Skeletal muscle cell (primary cell): ENCODE measurements at regions not wholly inside any gene's neighbourhood (a gene's known extent, or its start where the extent isn't known, plus 50 kb on each side); places are given as distances from the start of the nearest gene placed in this dataset.

ENCODE experiments used
- DNase-seq: peaks from one replicate; pipeline ENCODE4 v3.0.0-alpha.2; 2010; ENCODE audit warnings: low read depth
- H3K4me3 ChIP-seq: 2 replicates; pipeline ENCODE4 v1.5.1; 2011; ENCODE audit warnings: low read depth, mild to moderate bottlenecking, control low read depth, low read length, moderate library complexity

DNA sequence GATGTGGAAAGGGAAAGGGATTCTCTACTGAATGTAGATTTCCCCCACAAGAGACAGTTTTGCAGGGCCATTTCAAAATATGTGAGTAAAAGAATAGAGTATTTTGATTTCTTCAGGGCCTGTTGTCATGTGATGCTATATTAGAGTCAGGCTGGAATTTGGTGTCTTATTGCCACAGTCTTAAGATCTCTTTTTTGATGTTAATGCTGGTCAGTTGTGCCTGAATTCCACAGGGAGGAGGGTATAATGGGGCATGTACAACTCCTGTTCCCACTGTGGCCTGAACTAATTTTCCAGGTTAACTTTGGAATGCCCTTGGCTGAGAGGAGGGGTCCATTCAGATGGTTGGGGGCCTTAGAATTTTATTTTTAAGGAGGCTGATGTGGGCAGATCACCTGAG is 111.0 kb upstream of the MAX start:
- DNase-seq, result no peak
- H3K4me3 ChIP-seq, result no peak overlapping the region

DNA sequence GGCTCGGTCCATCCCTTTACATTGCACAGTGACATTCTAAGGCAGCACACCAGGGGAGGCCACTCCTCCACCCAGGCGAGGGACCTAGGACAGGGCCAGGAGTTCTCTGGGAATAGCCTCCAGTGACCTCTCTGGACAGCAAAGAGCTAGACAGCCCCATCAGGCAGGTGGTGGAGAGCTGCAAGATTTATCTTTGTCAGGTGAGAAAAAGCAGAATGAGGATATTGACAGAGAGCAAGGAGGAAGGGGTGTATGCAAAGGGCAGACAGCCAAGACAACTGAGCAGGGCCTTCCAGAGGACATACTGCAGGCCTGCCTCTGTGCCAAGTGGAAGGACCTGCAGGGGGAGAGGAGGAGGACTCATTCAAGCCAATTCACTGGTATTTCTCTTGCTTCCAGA is 112.4 kb upstream of the MAX start:
- DNase-seq, result no peak
- no peak overlapping the region for H3K4me3 ChIP-seq

DNA sequence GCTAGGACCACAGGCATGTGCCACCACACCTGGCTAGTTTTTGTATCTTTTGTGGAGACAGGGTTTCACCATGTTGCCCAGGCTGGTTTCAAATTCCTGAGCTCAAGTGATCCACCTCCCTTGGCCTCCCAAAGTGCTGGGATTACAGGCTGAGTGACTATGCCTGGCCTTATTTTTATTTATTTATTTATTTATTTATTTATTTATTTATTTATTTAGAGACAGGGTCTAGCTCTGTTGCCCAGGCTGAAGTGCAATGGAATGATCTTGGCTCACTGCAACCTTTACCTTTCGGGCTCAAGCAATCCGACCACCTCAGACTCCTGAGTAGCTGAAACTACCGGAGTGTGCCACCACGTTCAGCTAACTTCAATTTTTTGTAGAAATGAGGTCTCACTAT is 117.0 kb upstream of the MAX start:
- H3K4me3 ChIP-seq, result no peak overlapping the region
- DNase-seq, result no peak

DNA sequence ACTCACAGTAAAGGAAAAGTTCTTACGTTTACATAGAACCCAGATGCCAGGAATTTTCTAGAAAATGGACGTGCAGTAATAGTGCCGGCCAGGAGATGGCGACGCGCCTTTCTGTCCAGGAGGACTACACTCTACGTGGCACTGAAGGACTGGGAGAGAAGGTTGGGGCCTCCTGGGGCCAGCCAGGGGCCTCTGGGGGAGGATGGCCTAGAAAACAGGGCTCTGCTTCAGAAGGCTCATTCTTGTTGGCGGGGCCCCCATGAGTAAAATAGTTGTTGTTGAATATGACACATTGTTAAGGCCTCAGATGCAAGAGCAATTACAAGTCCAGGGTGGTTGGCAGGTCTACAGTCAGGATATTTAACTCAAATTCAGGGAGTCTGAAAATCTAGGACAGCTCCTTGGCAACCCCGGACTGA is 120.1 kb upstream of the MAX start:
- DNase-seq, result no peak
- H3K4me3 ChIP-seq, result no peak overlapping the region

DNA sequence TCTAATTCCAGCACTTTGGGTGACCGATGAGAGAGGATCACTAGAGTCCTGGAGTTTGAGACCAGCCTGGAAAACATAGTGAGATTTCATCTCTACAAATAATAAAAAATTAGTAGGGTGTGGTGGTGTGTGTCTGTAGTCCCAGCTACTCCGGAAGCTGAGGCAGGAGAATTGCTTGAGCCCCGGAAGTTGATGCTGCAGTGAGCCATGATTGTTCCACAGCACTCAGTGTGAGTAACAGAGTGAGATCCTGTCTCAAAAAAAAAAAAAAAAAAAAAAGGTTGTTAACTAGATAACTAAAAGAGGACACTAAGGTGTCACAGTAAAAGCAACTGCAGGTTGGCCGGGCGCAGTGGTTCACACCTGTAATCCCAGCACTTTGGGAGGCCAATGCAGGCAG is 121.3 kb upstream of the MAX start:
- no peak overlapping the region for H3K4me3 ChIP-seq
- no peak for DNase-seq

DNA sequence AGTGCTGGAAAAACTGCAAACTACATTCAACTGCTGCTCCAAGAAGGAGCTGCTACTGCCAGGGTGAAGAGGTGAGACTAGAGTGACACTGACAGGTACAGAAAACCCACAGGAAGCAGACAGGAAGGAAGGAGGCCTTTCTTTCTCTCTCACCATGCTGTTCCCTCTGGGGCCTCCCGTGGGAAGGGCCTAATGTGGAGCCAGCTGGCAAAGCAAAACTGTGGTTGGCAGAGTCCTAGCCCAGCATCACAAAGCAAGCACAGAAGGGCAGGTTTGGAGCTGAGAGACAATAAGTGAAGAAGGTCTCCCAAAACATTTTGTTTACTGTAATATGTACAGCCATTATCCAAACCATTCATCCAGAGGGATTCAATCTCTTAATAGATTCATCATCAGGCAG is 122.5 kb upstream of the MAX start:
- no peak for DNase-seq

DNA sequence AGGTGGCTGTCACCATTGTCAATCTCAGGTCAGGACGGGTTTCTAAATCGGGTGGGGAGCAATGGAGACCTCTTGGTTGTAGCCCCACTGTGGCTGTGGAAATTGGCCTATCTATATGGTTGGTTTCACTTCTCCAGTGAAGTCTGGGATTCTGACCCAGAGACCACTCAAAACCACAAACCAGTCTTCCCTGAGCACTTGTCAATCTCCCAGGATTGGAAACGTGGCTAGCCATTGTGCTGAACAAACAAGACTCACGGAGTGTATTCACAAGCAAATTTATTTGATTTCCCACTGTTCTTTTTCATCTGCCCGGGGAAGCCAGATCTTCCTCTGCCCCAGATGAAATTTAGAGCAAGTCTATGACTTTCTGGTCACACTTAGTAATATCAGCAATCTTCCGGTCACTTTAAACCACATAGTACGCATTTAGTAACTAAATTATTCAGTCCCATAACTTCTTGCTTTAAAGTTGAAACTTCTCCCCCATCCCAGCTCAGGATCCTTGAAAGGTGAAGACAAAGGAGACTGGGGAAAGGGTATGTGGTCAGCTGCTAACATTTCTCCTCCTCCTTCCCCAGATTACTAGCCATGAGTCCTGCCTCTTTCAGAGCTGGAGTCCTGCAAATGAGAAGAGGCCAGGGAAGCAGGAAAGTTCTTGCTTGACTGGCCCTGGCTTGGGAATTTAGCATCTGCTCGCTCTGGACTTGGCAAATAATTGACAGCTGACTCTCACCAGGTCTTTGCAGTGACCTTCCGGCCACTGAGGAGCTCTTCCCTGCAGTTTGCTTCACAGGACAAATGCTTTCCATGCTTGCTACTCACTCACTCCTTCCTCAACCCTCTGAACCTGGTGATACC is 123.2 kb upstream of the MAX start:
- no peak for DNase-seq
- no peak overlapping the region for H3K4me3 ChIP-seq

More for the DNA sequence above, 122.5 kb upstream of the MAX start:
- no peak overlapping the region for H3K4me3 ChIP-seq

DNA sequence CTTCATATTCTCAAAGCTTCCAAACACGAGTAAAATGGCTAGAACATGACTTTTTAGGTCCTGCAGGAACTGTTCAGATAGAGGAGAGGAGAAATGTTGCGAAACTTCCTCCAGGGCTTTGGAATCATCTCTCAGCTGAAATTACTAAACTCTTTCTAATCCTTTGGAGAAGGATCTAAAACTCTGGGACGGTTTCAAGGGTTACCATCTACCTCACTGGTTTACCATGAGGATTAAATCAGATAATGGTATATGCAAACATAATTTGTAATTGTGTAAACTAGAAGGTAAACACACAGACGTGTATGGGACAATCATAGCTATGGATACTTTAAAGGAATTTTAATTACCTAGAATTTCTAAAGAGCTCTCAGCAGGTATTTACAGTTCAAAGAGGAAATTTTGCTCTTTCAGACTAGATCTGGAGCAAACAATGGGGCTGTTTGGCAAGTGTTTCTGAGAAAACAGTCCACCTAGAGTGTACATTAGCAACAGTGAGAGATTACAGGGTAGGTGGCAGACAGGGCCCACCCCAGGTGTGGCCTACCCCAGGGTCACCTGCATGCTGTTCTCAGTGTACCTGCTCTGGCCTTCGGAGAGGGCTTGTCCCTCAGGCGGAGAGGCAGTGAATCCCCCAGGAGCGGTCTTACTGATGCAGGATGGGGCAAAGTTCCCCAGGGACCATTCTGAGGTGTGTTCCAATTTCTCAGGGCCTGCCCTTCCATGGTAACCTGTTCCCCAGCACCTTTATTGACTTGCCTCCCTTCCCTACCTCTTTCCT is 124.7 kb upstream of the MAX start:
- DNase-seq, result no peak
- no peak overlapping the region for H3K4me3 ChIP-seq

DNA sequence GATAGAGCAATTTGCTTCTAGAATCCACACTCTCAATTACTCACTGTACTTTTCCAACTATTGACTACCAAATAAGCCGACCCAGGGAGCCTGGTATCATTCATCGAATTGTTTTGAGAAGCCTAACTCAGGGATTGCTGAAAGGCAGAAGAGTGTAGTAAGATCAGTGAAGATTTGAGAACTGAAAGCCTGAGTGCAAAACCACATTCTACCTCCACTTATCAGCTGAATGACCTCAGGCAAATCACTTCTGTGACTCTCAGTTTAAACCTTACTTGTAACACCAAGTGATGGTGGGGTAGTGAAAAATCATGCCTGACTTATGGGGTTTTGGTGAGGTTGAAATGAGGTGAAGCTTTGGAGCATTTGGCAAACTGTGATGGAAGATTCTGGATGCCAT is 126.1 kb upstream of the MAX start:
- DNase-seq, result no peak
- H3K4me3 ChIP-seq, result no peak overlapping the region

DNA sequence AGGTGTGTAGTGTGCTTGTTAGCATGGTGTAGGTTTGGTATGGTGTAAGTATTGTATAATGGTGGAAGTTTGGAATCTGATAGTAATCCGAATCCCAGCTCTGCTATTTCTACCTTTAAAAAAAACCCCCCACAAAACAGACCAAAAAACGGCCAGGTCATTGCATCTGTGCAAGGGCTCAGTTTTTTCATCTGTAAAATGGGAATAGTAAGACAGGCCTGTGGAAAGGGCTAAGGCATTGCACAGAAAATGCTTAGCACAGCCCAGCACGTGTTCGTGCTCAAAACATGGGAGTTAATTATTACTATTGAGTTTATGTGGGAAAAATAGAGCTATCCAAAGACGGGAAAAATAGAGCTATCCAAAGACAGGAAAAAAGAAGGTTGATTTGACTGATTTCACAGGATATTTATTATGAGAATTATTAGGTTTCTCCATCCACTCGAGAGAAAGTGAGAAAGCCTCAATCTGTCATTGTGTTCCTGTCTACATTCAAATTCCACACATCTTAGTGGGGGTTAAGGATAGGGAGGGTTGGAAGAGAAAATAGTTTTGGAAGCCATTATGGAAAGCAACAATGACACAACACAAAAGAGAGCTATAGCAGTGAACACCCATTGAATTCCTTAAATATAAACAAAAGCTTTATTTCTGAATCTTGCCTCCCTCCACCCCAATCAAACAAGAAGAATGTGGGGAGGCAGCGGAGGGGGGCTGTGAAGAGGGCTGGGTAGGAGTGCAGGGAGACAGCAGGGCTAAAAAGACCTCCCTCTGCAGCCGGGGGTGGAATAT is 126.8 kb upstream of the MAX start:
- no peak overlapping the region for H3K4me3 ChIP-seq
- no peak for DNase-seq

DNA sequence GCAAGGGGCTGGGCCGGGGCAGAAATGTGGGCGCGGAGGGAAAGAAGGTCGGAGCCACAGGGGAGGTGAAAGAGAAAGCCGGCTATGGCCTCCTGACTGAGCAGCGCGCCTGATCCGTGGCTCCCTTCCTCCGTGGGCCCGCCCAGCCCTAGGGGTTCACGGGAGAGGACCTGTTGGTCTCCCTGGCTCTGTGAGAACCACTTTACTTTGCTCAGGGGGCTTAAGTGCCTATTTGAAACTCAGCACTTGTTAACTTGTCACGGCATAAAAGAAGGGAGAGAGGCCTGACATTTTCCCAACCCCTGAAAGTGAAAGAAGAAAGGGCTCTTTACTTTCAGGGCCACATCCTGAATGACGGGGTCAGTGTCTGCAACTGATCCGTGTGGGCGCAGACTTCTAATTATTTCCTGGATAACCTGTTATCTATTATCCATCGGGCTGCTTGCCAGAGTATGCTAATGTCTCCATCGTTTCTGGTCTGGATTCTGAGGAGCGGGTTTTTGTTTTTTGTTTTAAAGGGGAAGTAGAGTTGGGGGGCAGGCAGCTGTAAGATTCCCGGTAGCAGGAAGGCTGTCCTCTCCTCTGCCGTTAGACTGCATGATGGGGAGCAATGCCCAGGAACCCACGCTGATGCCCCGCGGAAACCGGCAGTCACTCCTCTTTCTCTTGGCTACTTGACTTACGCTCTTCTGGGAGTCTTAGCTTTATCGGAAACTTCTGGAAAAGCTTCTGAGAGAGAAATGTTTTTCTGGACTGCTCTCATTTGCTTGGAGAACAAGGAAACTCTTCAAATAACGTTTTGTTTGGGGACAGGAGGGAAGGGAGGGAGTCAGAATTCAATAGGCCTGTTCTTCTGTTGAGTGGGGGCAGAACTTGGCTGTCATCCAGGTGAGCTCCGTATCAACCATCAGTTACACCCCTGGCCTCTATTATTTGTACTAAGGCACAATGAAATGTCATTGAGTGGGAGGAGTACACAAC is 127.7 kb upstream of the MAX start:
- H3K4me3 ChIP-seq, result peak overlapping the region; percentile 5
- no peak for DNase-seq

DNA sequence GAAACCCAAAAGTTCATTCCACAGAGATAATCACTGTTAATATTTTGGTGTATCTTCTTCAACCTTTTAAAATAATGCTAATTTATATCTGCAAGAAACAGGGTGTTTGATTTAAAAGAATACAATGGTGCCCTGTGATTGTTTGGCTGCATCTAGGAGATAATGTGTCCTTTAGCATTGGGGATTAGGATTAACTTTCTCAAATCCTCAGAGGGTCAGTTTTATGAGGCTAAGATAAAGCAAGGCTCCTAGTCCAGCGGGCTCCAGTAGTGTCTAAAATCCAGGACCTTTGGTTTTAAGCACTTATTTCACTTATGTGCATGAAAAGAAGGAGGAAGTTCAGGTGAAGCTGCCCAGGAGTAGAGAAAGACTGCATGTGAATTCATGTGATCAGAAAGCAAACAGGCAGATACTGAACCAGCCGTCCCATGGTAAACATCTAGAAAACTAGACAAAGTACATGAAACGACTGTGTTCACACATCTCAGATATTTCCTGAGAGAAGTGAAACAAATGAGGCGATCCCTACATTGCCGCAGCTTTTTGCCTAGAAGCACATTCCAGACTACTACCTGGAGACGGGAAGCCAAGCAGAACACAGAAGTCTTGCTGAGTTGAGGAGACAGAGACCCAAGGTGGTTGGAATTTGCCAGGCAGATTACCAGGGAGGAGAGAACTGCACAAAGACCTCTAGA is 129.1 kb upstream of the MAX start:
- no peak for DNase-seq
- no peak overlapping the region for H3K4me3 ChIP-seq

DNA sequence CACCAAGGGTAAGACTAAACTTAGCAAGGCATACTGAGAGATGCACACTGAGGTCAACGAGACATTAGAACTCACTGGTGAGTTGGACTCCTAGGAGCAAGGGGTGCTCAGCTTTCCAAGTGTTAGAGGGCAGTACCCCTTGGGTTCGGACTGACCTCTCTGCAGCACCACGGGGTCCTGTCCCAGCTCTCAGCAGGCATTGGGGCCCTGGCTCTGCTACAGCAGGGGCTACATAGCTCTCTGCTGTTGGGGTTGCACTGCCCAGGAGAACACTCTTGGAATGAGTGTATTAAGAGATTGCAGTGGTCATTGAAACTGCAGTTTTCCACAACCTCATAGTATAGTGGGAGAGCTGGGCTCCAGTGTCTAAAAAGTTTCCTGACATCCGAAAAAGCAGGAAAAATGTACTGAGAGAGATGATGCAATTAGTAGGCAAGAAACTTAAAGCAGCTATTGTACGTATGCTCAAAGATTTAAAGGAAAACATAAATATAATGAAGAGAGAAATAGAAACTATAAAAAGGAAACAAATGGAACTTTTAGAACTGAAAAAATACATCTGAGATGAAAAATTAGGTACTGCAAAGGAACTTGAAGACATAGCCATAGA is 132.5 kb upstream of the MAX start:
- H3K4me3 ChIP-seq, result no peak overlapping the region
- DNase-seq, result no peak

DNA sequence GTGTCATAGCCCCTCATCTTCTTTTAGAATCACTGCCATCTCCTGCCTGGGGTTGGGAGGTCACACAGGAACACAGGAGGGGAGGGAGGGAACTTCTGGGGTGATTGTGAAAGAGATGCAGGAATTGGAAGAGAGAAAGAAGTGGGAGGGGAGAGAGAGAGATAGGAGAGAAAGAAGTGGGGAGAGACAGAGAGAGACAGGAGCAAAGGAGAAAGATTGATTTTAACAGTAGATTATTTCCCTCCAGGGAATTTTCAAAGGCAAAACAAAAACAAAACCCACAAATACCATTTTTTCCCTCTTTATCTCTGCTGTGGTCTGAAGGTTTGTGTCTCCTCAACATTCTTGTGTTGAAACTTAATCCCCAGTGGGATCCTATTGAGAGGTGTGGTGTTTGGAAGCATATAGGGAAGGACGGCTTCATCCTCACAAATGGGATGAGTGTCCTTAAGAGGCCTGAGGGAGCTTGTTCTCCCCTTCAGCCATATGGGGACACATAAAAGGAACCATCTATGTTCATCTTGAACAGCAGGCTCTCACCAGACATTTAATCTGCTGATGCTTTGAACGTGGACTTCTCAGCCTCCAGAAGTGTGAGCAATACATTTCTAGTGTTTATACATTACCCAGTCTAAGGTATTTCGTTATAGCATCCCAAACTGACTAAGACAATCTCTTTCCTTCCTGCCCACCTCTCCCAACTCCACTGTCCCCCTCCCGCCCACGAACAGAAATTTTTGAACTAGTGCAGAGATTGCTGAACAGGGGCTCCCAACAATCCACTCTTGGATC is 134.9 kb upstream of the MAX start:
- no peak for DNase-seq
- H3K4me3 ChIP-seq, result no peak overlapping the region

DNA sequence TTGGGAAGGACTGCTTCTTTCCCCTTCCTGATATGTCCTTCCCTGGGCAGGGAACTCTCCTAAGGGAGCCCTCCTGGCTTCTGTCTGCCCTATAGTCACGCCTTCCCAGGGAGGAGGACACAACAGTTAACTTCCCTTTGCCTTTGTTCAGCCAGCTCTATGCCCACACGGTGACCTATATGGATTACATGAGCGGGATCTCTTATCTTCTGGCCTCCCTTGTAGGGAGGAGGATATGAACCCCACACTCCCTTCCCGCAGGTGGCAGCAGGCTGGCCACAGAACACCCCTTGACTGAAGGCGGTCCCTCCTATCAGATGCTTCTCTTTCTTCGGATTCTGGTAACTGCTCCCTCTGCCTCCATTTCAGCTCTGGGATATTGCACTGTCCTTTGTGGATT is 135.6 kb upstream of the MAX start:
- DNase-seq, result no peak
- no peak overlapping the region for H3K4me3 ChIP-seq

DNA sequence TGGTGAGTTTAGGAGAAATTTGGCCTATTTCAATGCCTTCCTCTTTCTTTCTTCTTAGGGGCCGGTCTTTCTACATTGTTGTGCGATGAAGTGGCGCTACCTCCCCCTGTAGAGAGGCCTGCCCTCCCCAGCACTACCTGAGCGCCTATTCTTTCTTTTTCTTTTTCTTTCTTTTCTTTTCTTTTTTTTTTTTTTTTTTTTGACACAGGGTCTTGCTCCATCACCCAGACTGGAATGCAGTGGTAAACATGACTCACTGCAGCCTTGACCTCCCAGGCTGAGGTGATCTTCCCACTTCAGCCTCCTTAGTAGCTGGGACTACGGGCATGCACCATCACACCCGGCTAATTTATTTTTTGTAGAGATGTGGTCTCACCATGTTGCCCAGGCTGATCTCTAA is 136.1 kb upstream of the MAX start:
- H3K4me3 ChIP-seq, result no peak overlapping the region
- DNase-seq, result peak; percentile 87

DNA sequence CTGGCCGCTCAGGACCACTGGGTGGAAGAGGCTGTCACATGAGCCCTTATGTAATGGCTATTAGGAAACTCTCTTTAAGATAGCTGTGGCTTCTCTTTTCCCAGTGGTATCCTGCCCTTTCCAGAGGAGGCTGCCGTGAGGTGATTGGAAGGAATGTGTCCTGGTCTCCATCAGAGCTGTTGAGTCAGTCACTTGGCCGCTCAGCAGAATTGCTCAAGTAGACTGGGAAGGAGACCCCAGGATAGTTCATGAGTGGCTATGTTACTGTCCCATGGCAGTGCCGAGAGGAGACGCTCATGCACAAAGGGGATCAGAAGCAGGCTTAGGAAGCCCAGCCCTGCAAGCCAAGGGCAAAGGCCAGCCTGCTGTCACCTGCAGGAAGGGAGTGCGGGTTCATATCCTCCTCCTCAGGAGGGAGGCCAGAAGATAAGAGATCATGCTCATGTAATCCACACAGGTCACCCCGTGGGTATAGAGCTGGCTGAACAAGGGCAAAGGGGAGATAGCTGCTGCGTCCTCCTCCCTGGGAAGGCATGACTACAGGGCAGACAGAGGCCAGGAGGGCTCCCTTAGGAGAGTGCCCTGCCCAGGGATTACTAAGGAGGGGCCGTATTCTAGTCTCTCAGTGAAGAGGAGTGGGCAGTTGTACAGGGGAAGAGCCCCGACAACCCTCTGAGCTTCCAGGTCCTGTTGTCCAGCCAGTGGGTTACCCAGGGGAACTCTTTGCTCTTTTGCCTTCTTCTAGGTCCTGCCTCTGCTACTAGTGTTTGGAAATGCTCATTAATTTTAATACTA is 137.0 kb upstream of the MAX start:
- H3K4me3 ChIP-seq, result no peak overlapping the region
- peak; percentile 81 for DNase-seq
